HG02798 (cell line): ENCODE measurements at regions not wholly inside any gene's neighbourhood (a gene's known extent, or its start where the extent isn't known, plus 50 kb on each side); places are given as distances from the start of the nearest gene placed in this dataset.
"Not testable (repeated sequence)": the region's sequence is repeated elsewhere in the genome, so short reads cannot be mapped to it uniquely, and the experiment has no call there.

ENCODE experiments used
- ATAC-seq: cut with Tn5 transposase; IDR thresholded peaks from one replicate; pipeline ENCODE4 v1.9.1; 2021; ENCODE audit warnings: mild to moderate bottlenecking; ENCODE audit not compliant: unreplicated experiment, poor library complexity

DNA sequence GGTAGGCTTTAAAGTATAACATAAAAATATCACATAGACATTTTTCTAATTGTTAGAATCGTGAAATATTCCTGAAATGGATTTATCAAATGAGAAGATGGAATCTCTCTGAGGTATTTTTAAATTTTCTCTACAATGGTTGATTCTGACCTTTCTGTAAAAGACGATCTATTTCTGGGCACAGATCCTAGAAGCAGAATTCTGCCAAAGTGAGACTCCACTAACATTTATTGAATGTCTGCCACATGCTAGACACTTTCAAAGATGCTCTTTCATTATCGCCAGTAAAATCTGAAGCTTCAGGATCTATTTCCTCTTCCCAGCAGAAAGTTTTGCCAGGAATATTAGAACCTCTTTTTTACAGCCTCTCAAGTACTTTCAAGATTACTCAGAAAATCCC, 64.1 kb upstream of the TMEM45B start:
- no peak for ATAC-seq

DNA sequence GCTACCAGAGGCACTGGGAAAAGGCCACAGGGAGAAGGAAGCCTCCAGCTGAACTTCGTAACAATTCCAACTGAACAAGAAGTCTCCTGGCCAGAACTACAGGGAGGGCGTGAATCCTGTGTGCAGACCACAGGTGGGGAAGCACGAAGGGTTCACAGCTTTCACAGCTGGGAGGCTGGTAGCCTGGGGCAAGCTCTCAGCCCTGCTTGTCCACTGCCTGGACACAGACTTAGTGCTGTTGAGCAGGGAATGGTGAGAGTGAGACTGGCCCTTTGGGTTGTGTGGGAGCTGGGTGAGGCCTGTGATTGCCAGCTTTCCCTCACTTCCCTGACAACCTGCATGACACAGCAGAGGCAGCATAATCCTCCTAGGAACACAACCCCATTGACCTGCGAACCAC, 52.1 kb upstream of the TMEM45B start:
- not testable (repeated sequence) for ATAC-seq

DNA sequence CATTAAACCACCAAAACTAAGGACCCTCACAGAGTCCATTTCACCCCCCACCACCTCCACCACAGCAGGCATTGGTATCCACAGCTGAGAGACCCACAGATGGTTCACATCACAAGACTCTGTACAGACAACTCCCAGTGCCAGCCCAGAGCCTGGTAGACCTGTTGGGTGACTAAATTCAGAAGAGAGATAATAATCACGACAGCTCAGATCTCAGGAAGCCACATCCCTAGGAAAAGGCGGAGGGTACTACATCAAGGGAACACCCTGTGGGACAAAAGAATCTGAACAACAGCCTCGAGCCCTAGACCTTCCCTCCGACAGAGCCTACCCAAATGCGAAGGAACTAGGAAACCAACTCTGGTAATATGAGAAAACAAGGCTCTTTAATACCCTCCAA, 51.4 kb upstream of the TMEM45B start:
- not testable (repeated sequence) for ATAC-seq
